H1 (cell line): ENCODE measurements at regions not wholly inside any gene's neighbourhood (a gene's known extent, or its start where the extent isn't known, plus 50 kb on each side); places are given as distances from the start of the nearest gene placed in this dataset.

Experiments used
- CTCF ChIA-PET: fragments of 300-600 bp; sonication (Branson Sonifier 250); formaldehyde crosslinking; loops from one replicate; lab custom pipeline; 2021; ENCODE audit not compliant: partially characterized antibody; lab: Charles Lee
- POLR2A ChIA-PET: fragments of 300-600 bp; sonication (Branson Sonifier 250); formaldehyde crosslinking; loops from one replicate; lab custom pipeline; 2021; ENCODE audit warnings: inconsistent platforms; ENCODE audit not compliant: partially characterized antibody; lab: Charles Lee
- DNase-seq, 2 experiments: peaks; one replicate each; pipeline versions ENCODE4 v3.0.0 to v3.0.0-alpha.2; 2010 to 2022; ENCODE audit warnings: low spot score in 2 of 2, low read depth in 1 of 2, mixed read lengths in 1 of 2
- FAIRE-seq: peaks from 2 replicates; lab custom pipeline; 2011; peaks lifted over from hg19 to GRCh38; lab: Jason Lieb, UNC
- H2AFZ ChIP-seq: 2 replicates; pipeline ENCODE4 v1.8.1; 2012; ENCODE audit warnings: low read length, inconsistent platforms
- H2AK5ac ChIP-seq: 2 replicates; pipeline ENCODE4 v1.6.1; 2013; ENCODE audit warnings: low read depth, low read length
- H2BK120ac ChIP-seq: replicated peaks from 2 replicates; pipeline ENCODE3; 2013; ENCODE audit warnings: low read depth, low read length, inconsistent platforms
- H2BK12ac ChIP-seq: 2 replicates; pipeline ENCODE4 v1.6.1; 2013; ENCODE audit warnings: low read depth, low read length
- H2BK15ac ChIP-seq: 2 replicates; pipeline ENCODE4 v1.6.1; 2013; ENCODE audit warnings: low read length
- H2BK20ac ChIP-seq: 2 replicates; pipeline ENCODE4 v1.6.1; 2013; ENCODE audit warnings: low read length
- H2BK5ac ChIP-seq: 2 replicates; pipeline ENCODE4 v1.6.1; 2013; ENCODE audit warnings: low read depth, low read length
- H3K14ac ChIP-seq: 2 replicates; pipeline ENCODE4 v1.6.1; 2013; ENCODE audit warnings: inconsistent platforms; ENCODE audit not compliant: insufficient read length
- H3K18ac ChIP-seq: 2 replicates; pipeline ENCODE4 v1.6.1; 2013; ENCODE audit warnings: low read length; ENCODE audit errors: extremely low read depth
- H3K23ac ChIP-seq: 2 replicates; pipeline ENCODE4 v1.6.1; 2013; ENCODE audit warnings: inconsistent platforms; ENCODE audit not compliant: insufficient read length
- H3K23me2 ChIP-seq: 2 replicates; pipeline ENCODE4 v1.6.1; 2013; ENCODE audit warnings: low read depth, low read length
- H3K27ac ChIP-seq: 2 replicates; pipeline ENCODE4 v1.6.1; 2011; ENCODE audit warnings: low read depth, low read length, inconsistent platforms
- H3K27me3 ChIP-seq, 4 experiments: replicated peaks in 1 of 4; 1 replicate in 1 of 4; 2 replicates in 3 of 4; pipeline versions ENCODE4 v1.6.1 to v1.8.1; 2011 to 2013; ENCODE audit warnings: low read length in 3 of 4, mild to moderate bottlenecking in 3 of 4, inconsistent platforms in 2 of 4, mixed read lengths in 2 of 4, moderate library complexity in 1 of 4; ENCODE audit not compliant: control insufficient read depth in 3 of 4, insufficient read depth in 3 of 4; ENCODE audit errors: extremely low read depth in 1 of 4
- H3K36me3 ChIP-seq, 4 experiments: 2 replicates each; pipeline versions ENCODE4 v1.6.1 to v1.8.1; 2011 to 2013; ENCODE audit warnings: mild to moderate bottlenecking in 4 of 4, low read length in 3 of 4, moderate library complexity in 2 of 4, control low read depth in 1 of 4, inconsistent platforms in 1 of 4; ENCODE audit not compliant: insufficient read depth in 4 of 4, control insufficient read depth in 2 of 4
- H3K4ac ChIP-seq: replicated peaks from 2 replicates; pipeline ENCODE3; 2013; ENCODE audit warnings: low read length, low read depth, mixed read lengths, inconsistent platforms; ENCODE audit not compliant: insufficient read length
- H3K4me1 ChIP-seq, 4 experiments: replicated peaks in 1 of 4; 1 replicate in 1 of 4; 2 replicates in 3 of 4; pipeline versions ENCODE4 v1.6.1 to v1.8.1; 2011 to 2013; ENCODE audit warnings: low read length in 3 of 4, inconsistent platforms in 2 of 4, mixed read lengths in 1 of 4; ENCODE audit not compliant: insufficient read depth in 4 of 4, control insufficient read depth in 3 of 4
- H3K4me2 ChIP-seq, 2 experiments: 2 replicates each; pipeline versions ENCODE4 v1.6.1 to v1.8.1; 2011 to 2013; ENCODE audit warnings: low read depth in 2 of 2, low read length in 2 of 2, control low read depth in 1 of 2, inconsistent platforms in 1 of 2, mild to moderate bottlenecking in 1 of 2; ENCODE audit not compliant: insufficient read depth in 1 of 2
- H3K4me3 ChIP-seq, 4 experiments: fragments of 200-600, 300-600 bp in 1 of 4; sonication (generic), shearing (Covaris generic), sonication (Bioruptor Twin) in 1 of 4; 2 replicates each; pipeline versions ENCODE4 v1.5.1 to v1.8.1; 2011 to 2016; ENCODE audit warnings: low read length in 4 of 4, low read depth in 3 of 4, control low read depth in 2 of 4, inconsistent platforms in 2 of 4, mild to moderate bottlenecking in 2 of 4, mixed read lengths in 1 of 4, moderate library complexity in 1 of 4; ENCODE audit not compliant: insufficient read depth in 2 of 4; ENCODE audit errors: extremely low read depth in 1 of 4
- H3K56ac ChIP-seq: replicated peaks from 2 replicates; pipeline ENCODE3; 2013; ENCODE audit warnings: low read depth, mild to moderate bottlenecking, mixed read lengths, low read length, inconsistent platforms; ENCODE audit not compliant: insufficient read length
- H3K79me1 ChIP-seq: 2 replicates; pipeline ENCODE4 v1.6.1; 2013; ENCODE audit warnings: low read depth, low read length, control low read depth
- H3K79me2 ChIP-seq, 2 experiments: 2 replicates each; pipeline versions ENCODE4 v1.6.1 to v1.8.1; 2012 to 2013; ENCODE audit warnings: low read length in 2 of 2, mild to moderate bottlenecking in 2 of 2, inconsistent platforms in 1 of 2; ENCODE audit not compliant: insufficient read depth in 2 of 2, control insufficient read depth in 1 of 2
- H3K9ac ChIP-seq, 4 experiments: replicated peaks in 1 of 4; 1 replicate in 1 of 4; 2 replicates in 3 of 4; pipeline versions ENCODE4 v1.6.1 to v1.8.1; 2011 to 2013; ENCODE audit warnings: low read depth in 3 of 4, low read length in 3 of 4, control low read depth in 2 of 4, mild to moderate bottlenecking in 2 of 4, moderate library complexity in 2 of 4, inconsistent platforms in 1 of 4; ENCODE audit errors: extremely low read depth in 1 of 4
- H3K9me3 ChIP-seq, 2 experiments: 2 replicates each; pipeline versions ENCODE4 v1.6.1 to v1.8.1; 2012 to 2013; ENCODE audit warnings: mild to moderate bottlenecking in 2 of 2, moderate library complexity in 2 of 2, control low read depth in 1 of 2, inconsistent platforms in 1 of 2, low read depth in 1 of 2, low read length in 1 of 2, mixed read lengths in 1 of 2; ENCODE audit not compliant: insufficient read depth in 2 of 2
- H4K20me1 ChIP-seq, 2 experiments: replicated peaks in 1 of 2; 2 replicates each; pipeline versions ENCODE3 to v1.8.1; 2011 to 2013; ENCODE audit warnings: inconsistent platforms in 2 of 2, low read length in 2 of 2, mild to moderate bottlenecking in 1 of 2; ENCODE audit not compliant: insufficient read depth in 2 of 2, control insufficient read depth in 1 of 2
- H4K5ac ChIP-seq: 2 replicates; pipeline ENCODE4 v1.6.1; 2013; ENCODE audit warnings: low read length, low read depth, mixed read lengths, inconsistent platforms; ENCODE audit not compliant: insufficient read length
- H4K8ac ChIP-seq: 2 replicates; pipeline ENCODE4 v1.8.0; 2013; ENCODE audit warnings: mild to moderate bottlenecking, moderate library complexity, low read length, inconsistent platforms; ENCODE audit not compliant: insufficient read depth; ENCODE audit errors: extremely low read depth
- H4K91ac ChIP-seq: replicated peaks from 2 replicates; pipeline ENCODE3; 2013; ENCODE audit warnings: low read length, mixed read lengths, inconsistent platforms; ENCODE audit not compliant: insufficient read length
- TAF7 ChIP-seq: optimal IDR thresholded peaks from 2 replicates; pipeline ENCODE3; 2011; ENCODE audit warnings: low read depth, mild to moderate bottlenecking, inconsistent platforms, low read length, moderate library complexity, borderline replicate concordance

GRCh38 chr3:169002689-169003088, 660.8 kb downstream of the MECOM start:
- CTCF ChIA-PET: interaction anchor here (0.9 to 1.0 kb wide), 2 partner anchors 24 to 137 kb away, joined by 3 to 4 read pairs; no protein-coding TSS in a partner anchor
- no peak overlapping the region for H2BK5ac ChIP-seq
- H3K9ac ChIP-seq: no peak overlapping the region
- no peak for TF ChIP-seq TAF7

More at GRCh38 chr3:169002689-169003088, 660.8 kb downstream of the MECOM start:
- H3K79me1 ChIP-seq: no peaks in the 10 kb centered on the region
- DNase-seq (peak in 1 of 2 experiments; percentile 58), FAIRE-seq (peak; percentile 50)
- no peaks in the 10 kb centered on the region for H3K79me2 ChIP-seq
- no peaks in the 10 kb centered on the region for H3K36me3 ChIP-seq
- H3K18ac ChIP-seq: no peak overlapping the region
- H4K5ac ChIP-seq: no peak overlapping the region
- no peak overlapping the region for H3K4ac ChIP-seq
- no peaks in the 10 kb centered on the region for H3K9me3 ChIP-seq
- no peak overlapping the region for H2BK120ac ChIP-seq
- peak overlapping the region in 2 of 4 experiments; percentile 17 to 33; a peak in 1 of 8 replicates for H3K4me3 ChIP-seq
- H3K23ac ChIP-seq: no peak overlapping the region
- POLR2A ChIA-PET: no interaction called here
- H2AFZ ChIP-seq: no peak overlapping the region
- H2BK12ac ChIP-seq: no peak overlapping the region
- no peak overlapping the region for H4K91ac ChIP-seq
- H2BK20ac ChIP-seq: no peak overlapping the region
- H3K23me2 ChIP-seq: no peaks in the 10 kb centered on the region
- peak overlapping the region; percentile 1 to 49; a peak in 2 of 4 replicates for H3K4me2 ChIP-seq
- H4K8ac ChIP-seq: no peak overlapping the region
- H2AK5ac ChIP-seq: no peak overlapping the region
- H2BK15ac ChIP-seq: no peak overlapping the region
- no peak overlapping the region for H3K14ac ChIP-seq
- no peaks in the 10 kb centered on the region for H4K20me1 ChIP-seq
- H3K27me3 ChIP-seq: no peaks in the 10 kb centered on the region
- H3K56ac ChIP-seq: no peak overlapping the region
- H3K4me1 ChIP-seq: peaks cover 0 to 11% (median 5%) of the 10 kb centered on the region in 4 experiments; a peak in 5 of 7 replicates
- no peak overlapping the region for H3K27ac ChIP-seq
